H1 (cell line): ENCODE measurements at regions not wholly inside any gene's neighbourhood (a gene's known extent, or its start where the extent isn't known, plus 50 kb on each side); places are given as distances from the start of the nearest gene placed in this dataset.

ENCODE experiments used
- CBX8 ChIP-seq: fragments of 300-800, 300-1000 bp; sonication (generic); IDR thresholded peaks from 2 replicates; pipeline ENCODE4 v1.7.1; 2016; ENCODE audit warnings: low read depth, low read length, borderline replicate concordance
- CHD7 ChIP-seq: fragments of 300-600 bp; sonication (generic); IDR thresholded peaks from 2 replicates; pipeline ENCODE4 v1.7.1; 2012; ENCODE audit warnings: low read length, moderate library complexity, mild to moderate bottlenecking, inconsistent platforms; ENCODE audit not compliant: insufficient replicate concordance
- EGR1 ChIP-seq: IDR thresholded peaks from 2 replicates; pipeline ENCODE4 v1.6.1; 2011; ENCODE audit warnings: low read depth, low read length, borderline replicate concordance
- PHF8 ChIP-seq: fragments of 200-600 bp; sonication (generic); conservative IDR thresholded peaks from 2 replicates; pipeline ENCODE4 v1.7.1; 2012; ENCODE audit warnings: low read depth, mild to moderate bottlenecking, inconsistent platforms, low read length, moderate library complexity
- POLR2A ChIP-seq, 2 experiments: IDR thresholded peaks; 1 replicate in 1 of 2; 2 replicates in 1 of 2; pipeline ENCODE4 v1.6.1; 2011; ENCODE audit warnings: low read depth in 2 of 2, low read length in 2 of 2, mild to moderate bottlenecking in 2 of 2; ENCODE audit errors: control extremely low read depth in 1 of 2
- POLR2AphosphoS5 ChIP-seq: IDR thresholded peaks from 2 replicates; pipeline ENCODE4 v1.6.1; 2011; ENCODE audit warnings: low read depth, low read length
- RXRA ChIP-seq: IDR thresholded peaks from 2 replicates; pipeline ENCODE4 v1.6.1; 2011; ENCODE audit warnings: low read depth, mild to moderate bottlenecking, low read length, moderate library complexity; ENCODE audit not compliant: insufficient read depth
- USF2 ChIP-seq: IDR thresholded peaks from 2 replicates; pipeline ENCODE4 v1.6.1; 2011; ENCODE audit warnings: low read length, improper control_type of control experiment

GRCh38 chr14:87073880-87074570 is 919.0 kb downstream of the GALC start (continued):
- TF ChIP-seq CHD7 (no peak), USF2 (no peak), RXRA (no peak), CBX8 (no peak), EGR1 (no peak), PHF8 (no peak), POLR2A (IDR thresholded peaks at IDR 0.05; ENCODE audit: control extremely low read depth in 1 of 2, low read depth in 2 of 2, low read length in 2 of 2) (no peak), POLR2AphosphoS5 (no peak)
